ENCODE measurements at regions not wholly inside any gene's neighbourhood (a gene's known extent, or its start where the extent isn't known, plus 50 kb on each side); places are given as distances from the start of the nearest gene placed in this dataset.
"Not testable (repeated sequence)": the region's sequence is repeated elsewhere in the genome, so short reads cannot be mapped to it uniquely, and the experiment has no call there.

- no peak for DNase-seq (ENCODE audit: low spot score)
Observed at GRCh38 chr7:24134535-24134934, 149.5 kb upstream of the NPY start.

GRCh38 chr7:24135003-24135817 lies 148.8 kb upstream of the NPY start:
- no peak for DNase-seq (ENCODE audit: low spot score)

- DNase-seq (ENCODE audit: low spot score), result no peak
Observed at GRCh38 chr7:24137338-24137737, 146.7 kb upstream of the NPY start.

GRCh38 chr7:24138343-24138742 lies 145.6 kb upstream of the NPY start:
- no peak for DNase-seq (ENCODE audit: low spot score)

- DNase-seq (ENCODE audit: low spot score), result no peak
Observed at GRCh38 chr7:24140001-24140400, 144.0 kb upstream of the NPY start.

- no peak for DNase-seq (ENCODE audit: low spot score)
Observed at GRCh38 chr7:24141874-24142509, 142.0 kb upstream of the NPY start.

GRCh38 chr7:24143547-24143946 lies 140.4 kb upstream of the NPY start:
- no peak for DNase-seq (ENCODE audit: low spot score)

- no peak for DNase-seq (ENCODE audit: low spot score)
Observed at GRCh38 chr7:24151944-24152343, 132.0 kb upstream of the NPY start.

- DNase-seq (ENCODE audit: low spot score), result no peak
Observed at GRCh38 chr7:24152356-24152755, 131.6 kb upstream of the NPY start.

GRCh38 chr7:24152877-24153472 lies 131.0 kb upstream of the NPY start:
- DNase-seq (ENCODE audit: low spot score), result no peak

GRCh38 chr7:24157666-24158065 lies 126.3 kb upstream of the NPY start:
- DNase-seq (ENCODE audit: low spot score), result no peak

GRCh38 chr7:24158975-24159374 lies 125.0 kb upstream of the NPY start:
- DNase-seq (ENCODE audit: low spot score), result no peak

- no peak for DNase-seq (ENCODE audit: low spot score)
Observed at GRCh38 chr7:24164401-24164800, 119.6 kb upstream of the NPY start.

GRCh38 chr7:24169077-24169624 lies 114.8 kb upstream of the NPY start:
- no peak for DNase-seq (ENCODE audit: low spot score)

- DNase-seq (ENCODE audit: low spot score), result not testable (repeated sequence)
Observed at GRCh38 chr7:24171951-24172350, 112.0 kb upstream of the NPY start.

GRCh38 chr7:24172856-24173255 lies 111.1 kb upstream of the NPY start:
- DNase-seq (ENCODE audit: low spot score), result no peak

GRCh38 chr7:24175603-24176002 lies 108.4 kb upstream of the NPY start:
- DNase-seq (ENCODE audit: low spot score), result no peak

GRCh38 chr7:24178811-24179570 lies 105.0 kb upstream of the NPY start:
- no peak for DNase-seq (ENCODE audit: low spot score)

- DNase-seq (ENCODE audit: low spot score), result no peak
Observed at GRCh38 chr7:24191362-24191761, 92.6 kb upstream of the NPY start.

- no peak for DNase-seq (ENCODE audit: low spot score)
Observed at GRCh38 chr7:24192053-24192452, 91.9 kb upstream of the NPY start.

GRCh38 chr7:24192691-24193090 lies 91.3 kb upstream of the NPY start:
- DNase-seq (ENCODE audit: low spot score), result no peak

- no peak for DNase-seq (ENCODE audit: low spot score)
Observed at GRCh38 chr7:24197852-24198251, 86.1 kb upstream of the NPY start.
